Mesendoderm (in vitro differentiated cells): ENCODE measurements at regions not wholly inside any gene's neighbourhood (a gene's known extent, or its start where the extent isn't known, plus 50 kb on each side); places are given as distances from the start of the nearest gene placed in this dataset.

Experiments used
- DNase-seq: peaks from one replicate; pipeline ENCODE4 v3.0.0; 2013
- H2AK5ac ChIP-seq: 2 replicates; pipeline ENCODE4 v1.6.1; 2013; ENCODE audit warnings: low read length, inconsistent platforms
- H2BK120ac ChIP-seq: 2 replicates; pipeline ENCODE4 v1.6.1; 2013; ENCODE audit warnings: low read depth, mild to moderate bottlenecking, low read length, moderate library complexity, mixed read lengths
- H2BK15ac ChIP-seq: replicated peaks from 2 replicates; pipeline ENCODE4 v1.6.1; 2013; ENCODE audit warnings: low read depth, mild to moderate bottlenecking, moderate library complexity
- H2BK5ac ChIP-seq: 2 replicates; pipeline ENCODE4 v1.6.1; 2013; ENCODE audit warnings: low read length, inconsistent platforms
- H3K18ac ChIP-seq: 2 replicates; pipeline ENCODE4 v1.6.1; 2013; ENCODE audit warnings: mild to moderate bottlenecking, low read length, mixed read lengths
- H3K23ac ChIP-seq: one replicate; pipeline ENCODE4 v1.6.1; 2013; ENCODE audit warnings: low read length
- H3K27ac ChIP-seq: 2 replicates; pipeline ENCODE4 v1.5.1; 2013; ENCODE audit warnings: low read depth, mild to moderate bottlenecking, inconsistent platforms, low read length, moderate library complexity
- H3K27me3 ChIP-seq: 2 replicates; pipeline ENCODE4 v1.6.1; 2013; ENCODE audit warnings: low read length, control low read depth, mild to moderate bottlenecking, inconsistent platforms; ENCODE audit not compliant: insufficient read depth, poor library complexity
- H3K36me3 ChIP-seq: 2 replicates; pipeline ENCODE4 v1.6.1; 2013; ENCODE audit warnings: low read length, inconsistent platforms; ENCODE audit not compliant: control insufficient read depth, insufficient read depth
- H3K4ac ChIP-seq: one replicate; pipeline ENCODE4 v1.6.1; 2013; ENCODE audit warnings: low read depth, mild to moderate bottlenecking, low read length, moderate library complexity
- H3K4me1 ChIP-seq: 2 replicates; pipeline ENCODE4 v1.6.1; 2013; ENCODE audit warnings: low read depth, low read length, inconsistent platforms; ENCODE audit not compliant: control insufficient read depth
- H3K4me2 ChIP-seq: 2 replicates; pipeline ENCODE4 v1.6.1; 2013; ENCODE audit warnings: low read length
- H3K4me3 ChIP-seq: 2 replicates; pipeline ENCODE4 v1.5.1; 2013; ENCODE audit warnings: mild to moderate bottlenecking, low read length
- H3K56ac ChIP-seq: one replicate; pipeline ENCODE4 v1.6.1; 2013; ENCODE audit warnings: low read length
- H3K79me1 ChIP-seq: 2 replicates; pipeline ENCODE4 v1.6.1; 2013; ENCODE audit warnings: low read length, inconsistent platforms
- H3K79me2 ChIP-seq: 2 replicates; pipeline ENCODE4 v1.6.1; 2013; ENCODE audit warnings: mild to moderate bottlenecking, low read length; ENCODE audit not compliant: control insufficient read depth, insufficient read depth
- H3K9ac ChIP-seq: 2 replicates; pipeline ENCODE4 v1.6.1; 2013; ENCODE audit warnings: low read length, inconsistent platforms
- H4K5ac ChIP-seq: one replicate; pipeline ENCODE4 v1.6.1; 2013; ENCODE audit warnings: low read length
- H4K8ac ChIP-seq: one replicate; pipeline ENCODE4 v1.6.1; 2013; ENCODE audit warnings: low read depth, mild to moderate bottlenecking, control low read depth, low read length, moderate library complexity
- WGBS: extraction: QIAGEN DNeasy Blood & Tissue Kit; methylation state at CpG from one replicate; pipeline ENCODE4 v1.1.7; 2013; ENCODE audit warnings: low lambda C conversion rate, missing lambda C conversion rate; ENCODE audit not compliant: insufficient coverage; ENCODE audit errors: extremely low coverage; 5-methylcytosine and 5-hydroxymethylcytosine counted together

DNA sequence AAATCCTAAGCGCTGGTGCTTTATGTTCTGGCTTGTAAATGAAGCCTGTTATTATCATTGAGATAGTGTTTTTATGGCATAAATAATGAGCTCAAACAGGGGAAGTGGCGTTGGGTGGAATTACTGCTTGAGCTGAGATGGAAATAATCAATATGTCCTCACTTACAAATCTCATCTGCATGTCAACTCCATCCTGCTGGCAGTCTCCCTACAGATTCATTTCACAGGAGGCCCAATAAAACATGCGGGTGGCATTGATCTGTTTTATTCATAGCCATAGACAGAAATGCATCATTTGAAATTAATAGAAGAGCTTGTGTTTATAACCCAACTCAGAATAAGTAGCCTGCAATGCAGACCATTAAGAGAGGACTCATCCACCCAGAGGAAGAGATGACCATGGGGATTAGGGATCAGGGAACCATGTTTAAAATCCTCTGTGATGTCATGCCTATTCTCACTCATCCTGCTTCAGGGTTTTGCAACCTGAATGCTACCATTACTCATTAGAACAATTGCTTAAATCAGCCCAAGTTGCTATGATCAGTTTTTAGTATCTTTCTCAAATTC lies 680.4 kb downstream of the TLR4 start:
- Histone ChIP-seq H2BK5ac (no peak overlapping the region), H3K56ac (no peak overlapping the region), H2BK15ac (no peak overlapping the region), H4K5ac (no peak overlapping the region), H3K27ac (no peak overlapping the region), H3K36me3 (no peaks in the 10 kb centered on the region), H3K4me2 (no peak overlapping the region), H3K79me2 (no peaks in the 10 kb centered on the region), H2BK120ac (no peak overlapping the region), H2AK5ac (no peak overlapping the region), H3K27me3 (no peaks in the 10 kb centered on the region), H3K18ac (no peak overlapping the region), H3K4ac (no peak overlapping the region), H3K79me1 (no peaks in the 10 kb centered on the region), H3K23ac (no peak overlapping the region), H4K8ac (no peak overlapping the region), H3K4me3 (no peak overlapping the region), H3K9ac (no peak overlapping the region), H3K4me1 (no peaks in the 10 kb centered on the region)
- DNase-seq = no peak
- no CpG with 5 or more reads among the region's 3 CpGs for WGBS

DNA sequence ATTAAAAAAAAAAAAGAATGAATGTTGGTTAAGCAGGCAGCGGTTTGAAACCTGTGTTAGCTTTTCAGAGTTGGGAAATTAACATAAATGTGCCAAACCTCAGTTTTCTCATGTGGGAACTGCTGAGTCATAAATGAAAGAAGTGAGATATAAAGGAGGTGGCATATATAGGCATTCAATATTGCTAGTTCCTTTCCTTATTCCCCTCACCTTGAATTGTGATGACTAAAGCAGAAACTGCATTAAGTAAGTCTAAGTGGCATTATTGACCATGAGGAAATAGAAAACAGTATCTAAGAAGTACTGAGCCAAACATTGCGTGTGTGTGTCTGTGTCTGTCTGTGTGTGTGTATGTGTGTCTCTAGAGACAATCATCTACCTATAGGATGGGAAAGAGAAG lies 691.2 kb downstream of the TLR4 start:
- H3K56ac ChIP-seq = no peak overlapping the region
- H3K4ac ChIP-seq = no peak overlapping the region
- no peak overlapping the region for H2BK15ac ChIP-seq
- H3K23ac ChIP-seq = no peak overlapping the region
- H3K4me2 ChIP-seq = no peak overlapping the region
- H3K36me3 ChIP-seq = no peaks in the 10 kb centered on the region
- no peaks in the 10 kb centered on the region for H3K27me3 ChIP-seq
- no peak overlapping the region for H2BK5ac ChIP-seq
- no peak overlapping the region for H4K5ac ChIP-seq
- no peak overlapping the region for H2AK5ac ChIP-seq
- H3K4me3 ChIP-seq = no peak overlapping the region
- WGBS = no CpG with 5 or more reads among the region's 2 CpGs
- no peaks in the 10 kb centered on the region for H3K79me1 ChIP-seq
- DNase-seq = no peak
- no peak overlapping the region for H3K9ac ChIP-seq
- no peaks in the 10 kb centered on the region for H3K79me2 ChIP-seq
- no peak overlapping the region for H3K27ac ChIP-seq
- no peak overlapping the region for H3K18ac ChIP-seq
- no peak overlapping the region for H4K8ac ChIP-seq
- H2BK120ac ChIP-seq = no peak overlapping the region
- H3K4me1 ChIP-seq = no peaks in the 10 kb centered on the region

DNA sequence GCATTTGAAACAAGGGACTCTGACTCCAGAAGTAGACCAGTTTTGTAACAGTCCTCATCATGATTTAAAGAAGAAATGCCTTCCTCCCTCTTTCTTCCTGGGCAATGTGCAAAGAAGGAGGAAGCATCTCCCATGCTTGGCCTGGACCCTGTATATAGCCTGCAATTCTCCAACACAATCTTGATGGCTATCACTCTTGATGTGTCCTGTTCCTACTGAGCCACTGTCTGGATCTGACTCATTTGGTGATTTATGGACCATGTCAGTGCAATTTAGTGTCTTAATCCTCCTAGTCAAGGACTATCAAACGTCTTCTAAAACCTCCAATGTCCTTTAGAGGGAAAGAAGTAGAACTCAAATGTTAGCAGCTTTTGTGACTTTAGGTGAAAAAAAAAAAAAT lies 697.3 kb downstream of the TLR4 start:
- Histone ChIP-seq H4K8ac (no peak overlapping the region), H3K27ac (no peak overlapping the region), H2BK120ac (no peak overlapping the region), H3K27me3 (no peaks in the 10 kb centered on the region), H2BK15ac (no peak overlapping the region), H3K56ac (no peak overlapping the region), H3K4ac (no peak overlapping the region), H3K23ac (no peak overlapping the region), H3K79me1 (no peaks in the 10 kb centered on the region), H3K79me2 (no peaks in the 10 kb centered on the region), H3K4me2 (no peak overlapping the region), H4K5ac (no peak overlapping the region), H3K4me3 (no peak overlapping the region), H2BK5ac (no peak overlapping the region), H3K9ac (no peak overlapping the region), H2AK5ac (no peak overlapping the region), H3K36me3 (no peaks in the 10 kb centered on the region), H3K4me1 (no peaks in the 10 kb centered on the region), H3K18ac (no peak overlapping the region)
- WGBS = no CpG with 5 or more reads among the region's 1 CpG
- DNase-seq = no peak

DNA sequence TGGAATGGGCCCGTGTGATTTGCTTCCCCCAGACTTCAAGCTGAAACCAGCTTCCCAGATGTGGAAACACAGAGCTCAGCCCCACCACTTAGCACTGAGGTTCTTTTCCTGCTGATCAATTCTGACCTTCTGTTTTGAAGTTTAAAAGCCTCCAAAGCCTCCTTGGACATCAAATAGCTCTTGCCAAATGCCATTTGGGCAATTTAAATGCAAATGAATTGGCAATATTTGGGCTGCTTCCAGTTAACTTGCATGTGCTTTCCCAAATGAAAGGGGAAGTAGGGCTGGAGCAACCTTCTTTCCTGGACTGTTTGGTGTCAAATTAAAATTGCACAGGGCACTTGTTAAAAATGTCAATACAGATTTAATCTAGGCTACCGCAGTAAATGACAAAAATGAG lies 710.5 kb downstream of the TLR4 start:
- Histone ChIP-seq H3K9ac (no peak overlapping the region), H3K27me3 (no peaks in the 10 kb centered on the region), H3K4me2 (no peak overlapping the region), H2BK5ac (no peak overlapping the region), H3K79me1 (no peaks in the 10 kb centered on the region), H2BK120ac (no peak overlapping the region), H3K36me3 (no peaks in the 10 kb centered on the region), H3K56ac (no peak overlapping the region), H2BK15ac (no peak overlapping the region), H3K18ac (no peak overlapping the region), H4K8ac (no peak overlapping the region), H3K4me3 (no peak overlapping the region), H3K4ac (no peak overlapping the region), H4K5ac (no peak overlapping the region), H3K27ac (no peak overlapping the region), H3K23ac (no peak overlapping the region), H3K4me1 (peaks cover 2% of the 10 kb centered on the region), H2AK5ac (no peak overlapping the region), H3K79me2 (no peaks in the 10 kb centered on the region)
- peak; percentile 6 for DNase-seq
- WGBS = no CpG with 5 or more reads among the region's 2 CpGs

DNA sequence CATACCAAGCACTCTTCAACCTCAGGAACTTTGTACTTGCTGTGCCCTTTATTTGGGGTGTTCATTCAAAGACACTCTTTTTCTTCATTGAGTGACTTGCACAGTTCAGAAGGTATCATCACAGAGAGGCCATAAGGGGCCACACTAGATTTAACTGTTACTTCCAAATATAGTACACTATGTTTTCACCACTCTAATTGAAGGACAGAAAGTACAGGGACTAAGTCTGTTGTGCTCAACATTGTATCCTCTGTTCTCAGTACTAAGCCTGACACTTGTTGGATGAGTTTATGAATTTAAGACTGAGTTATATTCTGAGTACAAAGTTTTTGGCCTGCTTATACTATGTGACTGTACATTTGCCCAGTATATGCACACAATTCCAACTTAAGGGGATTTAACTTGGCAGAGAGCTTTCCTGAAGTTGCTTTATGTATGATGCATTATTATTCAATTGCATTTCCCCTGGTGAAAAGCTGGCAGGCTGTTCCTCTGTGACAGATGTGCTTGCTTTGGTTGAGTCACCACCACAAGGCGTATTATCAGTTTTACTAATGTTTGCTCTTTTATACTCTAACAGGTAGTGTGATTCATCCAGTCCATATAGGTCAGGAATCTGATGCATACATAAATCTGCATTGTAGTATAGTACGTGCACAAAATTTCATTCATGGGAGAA lies 714.8 kb downstream of the TLR4 start:
- no CpG with 5 or more reads among the region's 2 CpGs for WGBS

DNA sequence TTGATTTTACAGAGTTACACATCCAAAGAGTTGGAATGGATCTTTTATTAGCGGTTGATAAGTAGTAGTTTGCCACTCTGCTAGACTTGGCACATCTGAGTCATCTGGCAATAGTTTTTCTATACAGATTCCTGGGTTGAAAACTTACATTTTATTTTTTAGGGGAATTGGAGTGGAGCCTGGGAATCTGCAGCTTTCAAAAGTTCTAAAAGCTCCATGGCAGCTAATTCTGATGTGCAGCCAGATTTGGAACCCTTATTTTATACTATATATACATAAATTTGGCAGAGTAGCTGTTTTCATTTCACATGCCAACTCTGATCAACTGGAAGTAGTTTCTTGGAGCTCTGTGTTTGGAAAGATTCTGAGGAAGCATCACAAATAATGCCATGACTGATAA lies 715.5 kb downstream of the TLR4 start:
- no peak overlapping the region for H4K8ac ChIP-seq

More for the DNA sequence above, 714.8 kb downstream of the TLR4 start:
- Histone ChIP-seq H2BK120ac (no peak overlapping the region), H4K8ac (no peak overlapping the region), H4K5ac (no peak overlapping the region), H3K4me2 (no peak overlapping the region), H3K27ac (no peak overlapping the region), H3K27me3 (no peaks in the 10 kb centered on the region), H3K4me1 (peaks cover 2% of the 10 kb centered on the region), H2BK15ac (no peak overlapping the region), H3K79me1 (no peaks in the 10 kb centered on the region), H3K36me3 (no peaks in the 10 kb centered on the region), H3K18ac (no peak overlapping the region), H2AK5ac (no peak overlapping the region), H3K56ac (no peak overlapping the region), H2BK5ac (no peak overlapping the region), H3K23ac (no peak overlapping the region), H3K9ac (no peak overlapping the region), H3K4ac (no peak overlapping the region), H3K79me2 (no peaks in the 10 kb centered on the region), H3K4me3 (no peak overlapping the region)
- DNase-seq = no peak

More for the DNA sequence above, 715.5 kb downstream of the TLR4 start:
- no peak overlapping the region for H3K4me3 ChIP-seq
- DNase-seq = no peak
- H3K79me2 ChIP-seq = no peaks in the 10 kb centered on the region
- H3K4me2 ChIP-seq = no peak overlapping the region
- no peak overlapping the region for H3K56ac ChIP-seq
- no peak overlapping the region for H2BK120ac ChIP-seq
- no peak overlapping the region for H3K23ac ChIP-seq
- no peaks in the 10 kb centered on the region for H3K36me3 ChIP-seq
- H3K27me3 ChIP-seq = no peaks in the 10 kb centered on the region
- no peak overlapping the region for H2BK5ac ChIP-seq
- H3K4me1 ChIP-seq = peaks cover 1% of the 10 kb centered on the region
- no peak overlapping the region for H3K18ac ChIP-seq
- H3K4ac ChIP-seq = no peak overlapping the region
- H2BK15ac ChIP-seq = no peak overlapping the region
- WGBS = no CpG with 5 or more reads among the region's 1 CpG
- no peak overlapping the region for H2AK5ac ChIP-seq
- no peaks in the 10 kb centered on the region for H3K79me1 ChIP-seq
- no peak overlapping the region for H3K27ac ChIP-seq
- H3K9ac ChIP-seq = no peak overlapping the region
- no peak overlapping the region for H4K5ac ChIP-seq
